ENCODE measurements at regions not wholly inside any gene's neighbourhood (a gene's known extent, or its start where the extent isn't known, plus 50 kb on each side); places are given as distances from the start of the nearest gene placed in this dataset.

- no peak for TF ChIP-seq CTCF (conservative IDR thresholded peaks at IDR 0.05; ENCODE audit: low read length)
- H3K4me3 ChIP-seq (ENCODE audit: low read length) = no peak overlapping the region
- no peak for DNase-seq (ENCODE audit: low read depth)
Observed at GRCh38 chr6:114783083-114783482, 440.3 kb upstream of the HS3ST5 start.

DNA sequence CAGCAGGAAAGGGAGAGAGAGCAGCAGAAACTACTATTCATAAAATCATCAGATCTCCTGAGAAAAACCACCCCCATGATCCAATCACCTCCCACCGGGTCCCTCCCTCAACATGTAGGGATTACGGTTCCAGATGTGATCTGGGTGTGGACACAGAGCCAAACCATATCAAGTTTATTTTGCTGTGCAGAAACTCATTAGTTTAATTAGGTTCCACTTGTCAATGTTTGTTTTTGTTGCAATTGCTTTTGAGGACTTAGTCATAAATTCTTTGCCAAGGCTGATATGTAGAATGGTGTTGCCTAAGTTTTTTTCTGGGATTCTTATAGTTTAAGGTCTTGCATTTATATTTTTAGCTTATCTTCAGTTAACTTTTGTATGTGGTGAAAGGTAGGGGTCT is 422.0 kb upstream of the HS3ST5 start:
- no peak for TF ChIP-seq CTCF (conservative IDR thresholded peaks at IDR 0.05; ENCODE audit: low read length)
- H3K4me3 ChIP-seq (ENCODE audit: low read length) = no peak overlapping the region
- DNase-seq (ENCODE audit: low read depth) = no peak

- TF ChIP-seq CTCF (conservative IDR thresholded peaks at IDR 0.05; ENCODE audit: low read length) = no peak
- no peak for DNase-seq (ENCODE audit: low read depth)
- H3K4me3 ChIP-seq (ENCODE audit: low read length) = no peak overlapping the region
Observed at GRCh38 chr6:114762145-114762544, 419.3 kb upstream of the HS3ST5 start.

DNA sequence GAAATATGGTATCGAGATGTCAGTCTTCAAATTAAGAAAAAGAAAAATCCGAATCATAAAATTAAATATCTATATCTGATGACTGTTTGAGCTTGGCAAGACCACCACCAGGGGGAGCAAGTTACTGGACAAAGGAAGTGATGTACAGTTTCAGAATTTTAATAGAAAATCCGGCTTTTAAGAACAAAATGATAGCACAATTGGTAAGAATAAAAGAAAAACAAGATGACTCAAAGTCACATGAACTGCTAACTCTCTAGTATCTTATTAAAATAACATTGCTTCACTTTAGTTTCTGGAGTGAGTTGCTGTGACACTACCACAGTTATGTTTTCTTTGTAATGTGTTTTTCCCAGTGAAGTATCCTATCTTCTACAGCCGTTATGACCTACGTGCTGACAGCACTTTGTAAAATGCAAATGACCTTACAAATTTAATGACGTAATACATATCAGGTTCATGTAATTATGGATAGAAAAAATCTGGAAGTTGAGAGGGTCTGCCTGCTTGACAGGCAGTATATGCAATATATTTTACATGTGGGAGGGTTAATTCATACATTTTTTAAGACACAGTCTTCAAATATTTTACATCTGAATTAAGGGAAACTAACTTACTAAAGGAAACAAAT is 405.3 kb upstream of the HS3ST5 start:
- TF ChIP-seq CTCF (conservative IDR thresholded peaks at IDR 0.05; ENCODE audit: low read length) = peak; percentile 72
- DNase-seq (ENCODE audit: low read depth) = peak; percentile 51
- H3K4me3 ChIP-seq (ENCODE audit: low read length) = no peak overlapping the region

DNA sequence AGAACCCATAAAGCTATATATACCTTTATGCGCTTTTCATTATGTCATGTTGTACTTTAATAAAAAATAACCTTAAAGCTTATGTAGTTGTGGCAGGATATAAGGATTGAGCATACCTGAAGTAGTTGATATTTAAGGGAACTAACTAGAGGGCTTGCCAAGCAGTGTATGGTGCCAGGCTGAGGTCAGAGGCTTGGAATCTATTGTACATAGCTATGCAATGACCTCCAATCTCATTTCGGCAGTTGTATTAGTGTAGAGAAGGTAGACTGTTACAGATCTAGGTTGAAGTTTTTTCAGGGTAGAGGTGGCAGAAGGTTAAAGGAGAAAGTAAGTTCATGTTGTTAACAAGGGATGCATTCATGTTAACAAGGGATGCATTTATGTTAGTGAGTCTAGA is 397.7 kb upstream of the HS3ST5 start:
- no peak for DNase-seq (ENCODE audit: low read depth)
- TF ChIP-seq CTCF (conservative IDR thresholded peaks at IDR 0.05; ENCODE audit: low read length) = no peak

GRCh38 chr6:114739656-114740055 is 396.8 kb upstream of the HS3ST5 start:
- DNase-seq (ENCODE audit: low read depth) = no peak
- no peak for TF ChIP-seq CTCF (conservative IDR thresholded peaks at IDR 0.05; ENCODE audit: low read length)
- H3K4me3 ChIP-seq (ENCODE audit: low read length) = no peak overlapping the region

More for the DNA sequence above, 397.7 kb upstream of the HS3ST5 start:
- H3K4me3 ChIP-seq (ENCODE audit: low read length) = no peak overlapping the region

DNA sequence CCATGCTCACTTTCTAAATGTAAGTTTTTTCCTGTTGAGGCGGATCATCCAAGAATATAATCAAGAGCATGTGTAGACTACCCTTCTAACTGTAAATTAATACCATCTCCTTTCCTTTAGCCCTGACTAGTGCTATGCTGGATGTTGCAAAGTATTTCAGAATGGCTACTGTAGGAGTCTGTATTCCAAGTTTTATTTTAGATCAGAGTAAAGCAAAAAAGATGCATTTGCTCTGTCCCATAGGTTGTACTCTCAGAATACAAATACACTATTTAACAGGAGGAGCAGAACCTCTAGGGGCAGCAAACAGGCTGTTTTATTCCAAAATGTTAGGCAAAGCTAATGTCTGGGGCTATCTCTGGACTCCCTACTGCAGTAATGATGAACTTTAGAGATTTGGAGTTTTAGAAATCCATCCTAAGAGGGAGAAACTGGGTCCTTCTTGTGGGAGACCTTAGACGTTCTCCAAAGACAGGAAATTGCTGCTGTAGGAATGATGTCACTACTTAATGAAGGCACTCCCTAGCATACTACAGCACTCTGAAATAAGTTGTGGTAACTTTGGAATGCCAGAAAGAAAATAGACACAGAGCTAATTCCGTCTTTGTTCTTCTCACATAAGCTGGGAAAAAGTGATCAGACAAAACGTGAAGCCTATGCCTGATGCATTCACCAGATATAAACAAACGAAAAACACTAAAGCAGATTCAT is 392.4 kb upstream of the HS3ST5 start:
- no peak for TF ChIP-seq CTCF (conservative IDR thresholded peaks at IDR 0.05; ENCODE audit: low read length)
- H3K4me3 ChIP-seq (ENCODE audit: low read length) = no peak overlapping the region
- DNase-seq (ENCODE audit: low read depth) = no peak
